ENCODE measurements at regions not wholly inside any gene's neighbourhood (a gene's known extent, or its start where the extent isn't known, plus 50 kb on each side); places are given as distances from the start of the nearest gene placed in this dataset.

GRCh38 chr4:181908168-181908567 lies 335.0 kb upstream of the TENM3 start:
- no peak overlapping the region for H4K5ac ChIP-seq (ENCODE audit: low read depth, low read length)
- H3K4me1 ChIP-seq (ENCODE audit: control insufficient read depth, insufficient read depth, low read length): no peaks in the 10 kb centered on the region; the same call in 1 of the 2 replicates
- ChIA-PET POLR2A (ENCODE audit: unreplicated experiment) (no interaction called here), CTCF (no interaction called here)
- H3K27ac ChIP-seq (ENCODE audit: insufficient read depth, low read length): no peak overlapping the region
- H3K14ac ChIP-seq (replicated peaks; ENCODE audit: low read depth, low read length): no peak overlapping the region
- H3K36me3 ChIP-seq (ENCODE audit: control insufficient read depth, insufficient read depth, low read length): no peaks in the 10 kb centered on the region
- no peak overlapping the region for H2BK120ac ChIP-seq (ENCODE audit: low read depth, low read length)
- H4K8ac ChIP-seq (ENCODE audit: low read depth in 2 of 2, low read length in 2 of 2): no peak overlapping the region
- BruUV-seq (replicated peaks): no TSS peak
- no peak overlapping the region for H2BK5ac ChIP-seq (ENCODE audit: low read depth, low read length, poor library complexity, severe bottlenecking)
- H2BK20ac ChIP-seq (ENCODE audit: low read depth, low read length): no peak overlapping the region
- in situ Hi-C loops (cut with MboI; ENCODE audit: low sequenced_read_pairs): no loop called here
- no peak overlapping the region for H3K4me3 ChIP-seq (ENCODE audit: insufficient read depth, low read depth, low read length)
- intact Hi-C loops (cut with micrococcal nuclease): no loop called here
- H3K9ac ChIP-seq (ENCODE audit: low read depth, low read length): no peak overlapping the region
- no peak overlapping the region for H3K23ac ChIP-seq (ENCODE audit: low read depth, low read length)
- H4K91ac ChIP-seq (ENCODE audit: insufficient read depth, low read depth, low read length): no peak overlapping the region
- ATAC-seq (ENCODE audit: low read depth): no peak
- H3K9me3 ChIP-seq (ENCODE audit: control insufficient read depth, insufficient read depth, low read length): 0 out of 2 replicates have a peak, but pooled peaks cover 5% of the 10 kb centered on the region
- dilution Hi-C loops (cut with HindIII; ENCODE audit: low sequenced_read_pairs, unreplicated experiment): no loop called here
- no peaks in the 10 kb centered on the region for H4K20me1 ChIP-seq (ENCODE audit: insufficient read depth, low read length)
- no CpG with 5 or more reads among the region's 1 CpG for WGBS, 2 experiments (ENCODE audit: extremely low coverage in 2 of 2, insufficient read length in 1 of 2)
- H3K4ac ChIP-seq (ENCODE audit: low read depth, low read length): no peak overlapping the region
- H2AK5ac ChIP-seq (ENCODE audit: low read depth, low read length): no peak overlapping the region
- H2AK9ac ChIP-seq (replicated peaks; ENCODE audit: low read depth, low read length, poor library complexity): no peak overlapping the region
- TF ChIP-seq, protein P1, sequence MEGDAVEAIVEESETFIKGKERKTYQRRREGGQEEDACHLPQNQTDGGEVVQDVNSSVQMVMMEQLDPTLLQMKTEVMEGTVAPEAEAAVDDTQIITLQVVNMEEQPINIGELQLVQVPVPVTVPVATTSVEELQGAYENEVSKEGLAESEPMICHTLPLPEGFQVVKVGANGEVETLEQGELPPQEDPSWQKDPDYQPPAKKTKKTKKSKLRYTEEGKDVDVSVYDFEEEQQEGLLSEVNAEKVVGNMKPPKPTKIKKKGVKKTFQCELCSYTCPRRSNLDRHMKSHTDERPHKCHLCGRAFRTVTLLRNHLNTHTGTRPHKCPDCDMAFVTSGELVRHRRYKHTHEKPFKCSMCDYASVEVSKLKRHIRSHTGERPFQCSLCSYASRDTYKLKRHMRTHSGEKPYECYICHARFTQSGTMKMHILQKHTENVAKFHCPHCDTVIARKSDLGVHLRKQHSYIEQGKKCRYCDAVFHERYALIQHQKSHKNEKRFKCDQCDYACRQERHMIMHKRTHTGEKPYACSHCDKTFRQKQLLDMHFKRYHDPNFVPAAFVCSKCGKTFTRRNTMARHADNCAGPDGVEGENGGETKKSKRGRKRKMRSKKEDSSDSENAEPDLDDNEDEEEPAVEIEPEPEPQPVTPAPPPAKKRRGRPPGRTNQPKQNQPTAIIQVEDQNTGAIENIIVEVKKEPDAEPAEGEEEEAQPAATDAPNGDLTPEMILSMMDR (conservative IDR thresholded peaks at IDR 0.05; ENCODE audit: low read depth, low read length): no peak
- TF ChIP-seq NFE2L2 (IDR thresholded peaks at IDR 0.05; ENCODE audit: low read depth, low read length) (no peak), MAZ (IDR thresholded peaks at IDR 0.05; ENCODE audit: borderline replicate concordance, low read depth, low read length) (no peak), MXI1 (IDR thresholded peaks at IDR 0.05; ENCODE audit: borderline replicate concordance, low read depth, low read length) (no peak), MAFK (IDR thresholded peaks at IDR 0.05; ENCODE audit: low read depth, low read length) (no peak), CEBPB (IDR thresholded peaks at IDR 0.05; ENCODE audit: low read depth, low read length) (no peak), USF2 (IDR thresholded peaks at IDR 0.05; ENCODE audit: low read depth, low read length) (no peak), POLR2A (IDR thresholded peaks at IDR 0.05; ENCODE audit: low read depth, low read length) (no peak), RFX5 (IDR thresholded peaks at IDR 0.05; ENCODE audit: low read depth, low read length) (no peak), FOS (IDR thresholded peaks at IDR 0.05; ENCODE audit: low read depth, low read length) (no peak), RAD21 (IDR thresholded peaks at IDR 0.05; ENCODE audit: low read length) (no peak)
- TF ChIP-seq, protein P2, sequence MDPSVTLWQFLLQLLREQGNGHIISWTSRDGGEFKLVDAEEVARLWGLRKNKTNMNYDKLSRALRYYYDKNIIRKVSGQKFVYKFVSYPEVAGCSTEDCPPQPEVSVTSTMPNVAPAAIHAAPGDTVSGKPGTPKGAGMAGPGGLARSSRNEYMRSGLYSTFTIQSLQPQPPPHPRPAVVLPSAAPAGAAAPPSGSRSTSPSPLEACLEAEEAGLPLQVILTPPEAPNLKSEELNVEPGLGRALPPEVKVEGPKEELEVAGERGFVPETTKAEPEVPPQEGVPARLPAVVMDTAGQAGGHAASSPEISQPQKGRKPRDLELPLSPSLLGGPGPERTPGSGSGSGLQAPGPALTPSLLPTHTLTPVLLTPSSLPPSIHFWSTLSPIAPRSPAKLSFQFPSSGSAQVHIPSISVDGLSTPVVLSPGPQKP (IDR thresholded peaks at IDR 0.05; ENCODE audit: borderline replicate concordance, low read depth, low read length): no peak
- no peaks in the 10 kb centered on the region for H3K27me3 ChIP-seq (ENCODE audit: control insufficient read depth, insufficient read depth, low read length)
- H3K56ac ChIP-seq (ENCODE audit: extremely low read depth, insufficient read depth, low read length): no peak overlapping the region
- no peaks in the 10 kb centered on the region for H3K79me1 ChIP-seq (ENCODE audit: low read depth in 1 of 2, low read length in 2 of 2)
- H3K18ac ChIP-seq (ENCODE audit: low read depth, low read length): no peak overlapping the region
- H3K4me2 ChIP-seq (ENCODE audit: low read depth, low read length): no peak overlapping the region
- DNase-seq: peak; percentile 7
- no peak overlapping the region for H2AFZ ChIP-seq (replicated peaks; ENCODE audit: low read length, poor library complexity)
- H3K9me1 ChIP-seq (ENCODE audit: insufficient read depth, low read length): no peaks in the 10 kb centered on the region
- no peak overlapping the region for H2BK15ac ChIP-seq (ENCODE audit: low read depth, low read length)

All from IMR-90 (cell line).